ENCODE measurements at regions not wholly inside any gene's neighbourhood (a gene's known extent, or its start where the extent isn't known, plus 50 kb on each side); places are given as distances from the start of the nearest gene placed in this dataset.

DNA sequence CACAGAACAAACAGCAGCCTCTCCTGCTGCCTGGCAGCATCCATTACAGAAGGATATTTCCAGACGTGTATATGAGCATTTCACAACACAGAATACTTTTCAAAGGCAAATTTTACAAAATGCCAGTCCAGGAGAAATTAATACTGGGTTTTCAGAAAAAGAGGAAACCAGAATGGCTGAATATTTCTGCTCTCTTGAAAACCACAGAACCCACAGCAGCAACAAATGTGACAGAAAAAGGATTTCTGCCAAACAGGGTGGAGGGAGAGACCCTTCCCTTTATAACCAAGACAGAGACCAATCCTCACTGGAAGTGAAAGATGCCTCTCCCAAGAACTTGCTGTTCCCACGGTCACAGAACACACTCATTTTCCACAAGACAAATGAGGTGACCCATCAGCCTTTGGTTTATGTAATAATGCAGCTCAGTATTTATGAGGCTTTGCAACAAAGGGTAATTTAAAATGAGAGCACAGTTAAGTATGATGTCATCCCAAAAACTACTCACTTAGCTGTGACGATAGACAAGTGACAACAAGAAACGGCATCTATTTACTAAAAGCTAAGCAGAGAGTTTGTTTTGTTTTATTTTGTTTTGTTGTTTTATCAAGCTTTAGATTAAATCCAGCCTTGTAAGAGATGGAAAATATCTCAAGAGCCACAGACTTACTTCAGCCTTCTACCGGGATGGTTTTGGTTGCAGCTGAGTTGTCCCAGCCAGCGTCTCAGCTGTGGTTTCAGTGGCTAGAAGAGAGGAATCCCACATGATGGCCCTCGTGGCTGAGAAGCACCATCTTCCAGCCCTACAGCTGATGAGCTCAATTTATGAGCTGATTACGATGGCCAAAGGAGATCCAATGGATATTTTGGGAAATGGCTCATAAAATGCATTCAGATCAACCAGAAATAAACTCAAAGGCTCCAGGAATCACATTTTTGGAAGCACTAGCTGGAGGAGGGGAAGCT, 249.3 kb upstream of the AGAP1 start:
- TF ChIP-seq, protein P1, sequence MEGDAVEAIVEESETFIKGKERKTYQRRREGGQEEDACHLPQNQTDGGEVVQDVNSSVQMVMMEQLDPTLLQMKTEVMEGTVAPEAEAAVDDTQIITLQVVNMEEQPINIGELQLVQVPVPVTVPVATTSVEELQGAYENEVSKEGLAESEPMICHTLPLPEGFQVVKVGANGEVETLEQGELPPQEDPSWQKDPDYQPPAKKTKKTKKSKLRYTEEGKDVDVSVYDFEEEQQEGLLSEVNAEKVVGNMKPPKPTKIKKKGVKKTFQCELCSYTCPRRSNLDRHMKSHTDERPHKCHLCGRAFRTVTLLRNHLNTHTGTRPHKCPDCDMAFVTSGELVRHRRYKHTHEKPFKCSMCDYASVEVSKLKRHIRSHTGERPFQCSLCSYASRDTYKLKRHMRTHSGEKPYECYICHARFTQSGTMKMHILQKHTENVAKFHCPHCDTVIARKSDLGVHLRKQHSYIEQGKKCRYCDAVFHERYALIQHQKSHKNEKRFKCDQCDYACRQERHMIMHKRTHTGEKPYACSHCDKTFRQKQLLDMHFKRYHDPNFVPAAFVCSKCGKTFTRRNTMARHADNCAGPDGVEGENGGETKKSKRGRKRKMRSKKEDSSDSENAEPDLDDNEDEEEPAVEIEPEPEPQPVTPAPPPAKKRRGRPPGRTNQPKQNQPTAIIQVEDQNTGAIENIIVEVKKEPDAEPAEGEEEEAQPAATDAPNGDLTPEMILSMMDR (IDR thresholded peaks at IDR 0.05; ENCODE audit: borderline replicate concordance, insufficient read depth, low read depth, low read length) = no peak
- H3K4me3 ChIP-seq (ENCODE audit: low read depth, low read length) = no peak overlapping the region

DNA sequence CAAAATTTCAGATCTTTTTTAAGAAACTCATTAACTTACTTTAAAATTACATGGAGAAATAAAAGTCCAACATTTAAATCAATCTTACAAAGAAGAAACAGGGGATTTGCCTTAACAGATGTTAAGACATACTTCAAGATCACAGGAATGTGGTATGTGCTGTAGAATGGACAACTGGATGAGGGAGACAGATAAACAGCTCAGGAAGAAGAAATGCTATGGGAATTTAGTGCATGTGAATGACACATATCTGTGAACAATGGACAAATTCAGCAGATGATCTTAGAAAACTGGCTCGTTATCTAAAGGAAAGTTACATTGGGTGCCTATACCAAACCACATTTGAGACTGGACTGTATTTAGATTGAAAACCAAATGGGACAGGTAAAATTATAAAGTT, 246.8 kb upstream of the AGAP1 start:
- TF ChIP-seq, protein P1 (IDR thresholded peaks at IDR 0.05; ENCODE audit: borderline replicate concordance, insufficient read depth, low read depth, low read length) = no peak
- H3K4me3 ChIP-seq (ENCODE audit: low read depth, low read length) = no peak overlapping the region

DNA sequence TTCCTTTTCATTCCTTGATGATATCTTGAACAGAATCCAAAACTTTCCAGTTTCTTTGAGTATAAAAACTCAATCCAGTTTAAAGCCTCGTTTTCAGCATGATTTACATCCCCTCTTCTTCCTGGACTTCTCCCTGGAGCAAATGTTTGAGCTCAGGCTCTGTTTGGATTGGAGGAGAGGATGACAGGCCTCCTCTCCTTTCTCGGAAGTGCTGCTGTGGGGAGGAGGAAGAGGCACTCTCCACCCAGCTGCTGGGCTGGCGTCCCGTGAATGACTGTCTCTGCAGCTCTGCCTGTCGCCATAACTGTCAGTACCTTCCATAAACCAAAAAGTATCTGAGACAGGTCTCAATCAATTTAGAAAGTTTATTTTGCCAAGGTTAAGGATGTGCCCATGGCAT, 238.2 kb upstream of the AGAP1 start:
- H3K4me3 ChIP-seq (ENCODE audit: low read depth, low read length) = no peak overlapping the region
- TF ChIP-seq, protein P1 (IDR thresholded peaks at IDR 0.05; ENCODE audit: borderline replicate concordance, insufficient read depth, low read depth, low read length) = no peak

DNA sequence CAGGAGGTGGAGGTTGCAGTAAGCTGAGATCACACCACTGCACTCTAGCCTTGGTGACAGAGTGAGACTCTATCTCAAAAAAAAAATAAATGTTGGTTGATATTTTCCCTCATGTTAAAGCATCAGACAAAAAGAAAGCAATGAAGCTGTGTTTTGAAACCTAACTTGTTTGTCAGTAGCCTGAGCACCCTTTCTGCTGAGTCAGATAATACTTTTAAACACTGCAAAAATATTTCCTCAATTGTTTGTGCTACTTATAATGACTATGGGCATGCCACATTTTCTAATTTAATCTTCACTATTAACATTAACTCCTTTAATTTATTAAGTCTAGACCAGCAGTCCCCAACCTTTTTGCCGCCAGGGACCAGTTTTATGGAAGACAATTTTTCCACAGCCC, 236.3 kb upstream of the AGAP1 start:
- H3K4me3 ChIP-seq (ENCODE audit: low read depth, low read length) = no peak overlapping the region
- TF ChIP-seq, protein P1 (IDR thresholded peaks at IDR 0.05; ENCODE audit: borderline replicate concordance, insufficient read depth, low read depth, low read length) = no peak

DNA sequence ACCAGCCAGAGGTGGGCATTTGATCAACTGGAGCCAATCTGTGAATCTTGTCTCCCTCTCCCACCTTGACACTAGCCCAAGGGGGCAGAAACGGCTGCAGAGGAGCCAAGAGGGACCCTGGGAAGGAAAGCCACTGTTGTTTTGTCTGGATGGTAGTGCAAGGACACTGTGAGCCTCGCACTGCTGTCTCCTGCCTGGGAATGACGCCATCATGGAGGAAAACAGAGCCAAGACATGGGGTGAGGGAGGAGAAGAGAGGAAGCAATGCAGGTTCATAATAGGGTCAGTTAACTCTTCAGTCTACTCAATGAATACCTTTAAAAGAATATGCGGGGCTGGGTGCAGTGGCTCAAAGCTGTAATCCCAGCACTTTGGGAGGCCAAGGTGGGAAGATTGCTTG, 231.1 kb upstream of the AGAP1 start:
- TF ChIP-seq, protein P1 (IDR thresholded peaks at IDR 0.05; ENCODE audit: borderline replicate concordance, insufficient read depth, low read depth, low read length) = no peak
- H3K4me3 ChIP-seq (ENCODE audit: low read depth, low read length) = no peak overlapping the region

DNA sequence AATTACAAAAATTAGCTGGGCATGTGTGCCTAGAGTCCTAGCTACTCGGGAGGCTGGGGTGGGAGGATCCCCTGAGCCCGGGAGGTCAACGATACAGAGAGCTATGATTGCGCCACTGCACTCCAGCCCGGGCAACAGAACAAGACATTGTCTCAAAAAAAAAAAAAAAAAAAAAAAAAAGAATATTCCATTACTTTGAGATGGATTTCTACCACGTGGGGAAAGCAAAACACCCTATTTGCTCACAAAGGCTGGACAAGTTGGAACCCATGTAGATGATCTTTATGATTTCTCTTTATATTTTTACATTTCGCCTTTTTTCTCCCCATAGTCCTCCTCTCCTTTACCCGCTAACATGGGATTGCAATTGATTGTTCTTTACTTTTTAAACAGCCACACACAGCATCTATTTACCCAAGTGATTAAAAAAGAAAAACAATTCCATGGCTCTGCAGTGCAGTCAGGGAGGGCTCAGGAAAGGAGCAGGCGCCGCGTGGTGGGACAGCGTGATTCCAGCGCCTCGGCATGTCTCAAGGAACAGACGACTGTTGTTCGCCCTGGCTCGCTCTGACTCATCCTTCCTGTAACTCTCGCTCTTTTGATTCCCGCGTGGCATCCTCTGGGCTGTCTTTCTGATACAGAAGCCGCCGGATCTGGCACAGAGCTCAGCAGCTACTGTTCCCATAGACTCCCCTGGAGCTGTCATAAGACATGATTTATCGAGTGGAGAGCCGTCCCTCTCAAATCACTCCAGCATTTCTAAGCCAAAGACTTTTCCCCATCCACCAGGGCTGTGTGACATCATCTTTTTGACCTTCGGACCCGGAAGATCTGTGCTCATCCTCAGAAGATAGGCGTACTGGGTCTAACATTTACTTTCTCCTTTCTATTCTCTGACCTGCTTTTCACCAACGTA, 230.4 kb upstream of the AGAP1 start:
- TF ChIP-seq, protein P1 (IDR thresholded peaks at IDR 0.05; ENCODE audit: borderline replicate concordance, insufficient read depth, low read depth, low read length) = no peak
- no peak overlapping the region for H3K4me3 ChIP-seq (ENCODE audit: low read depth, low read length)
